Sigmoid colon (tissue), 6 donors: ENCODE measurements at regions not wholly inside any gene's neighbourhood (a gene's known extent, or its start where the extent isn't known, plus 50 kb on each side); places are given as distances from the start of the nearest gene placed in this dataset.

Experiments used
- DNase-seq: peaks from one replicate; pipeline ENCODE4 v3.0.0-alpha.2; 2019
- H3K27ac ChIP-seq, 4 donors: fragments of 200-600 bp; sonication (generic); one replicate each; pipeline ENCODE4 v1.5.1; 2016 to 2019; ENCODE audit warnings: mild to moderate bottlenecking in 1 of 4
- H3K27me3 ChIP-seq, 3 donors: fragments of 200-600 bp; sonication (generic); one replicate each; pipeline ENCODE4 v1.5.1; 2019; ENCODE audit warnings: mild to moderate bottlenecking in 1 of 3
- H3K36me3 ChIP-seq, 4 donors: fragments of 200-600 bp; sonication (generic); one replicate each; pipeline ENCODE4 v1.5.1; 2016 to 2019
- H3K4me1 ChIP-seq, 4 donors: fragments of 200-600 bp; sonication (generic); one replicate each; pipeline ENCODE4 v1.5.1; 2017 to 2019
- H3K4me3 ChIP-seq, 4 donors: fragments of 200-600 bp; sonication (generic); one replicate each; pipeline ENCODE4 v1.5.1; 2017 to 2019; ENCODE audit warnings: mild to moderate bottlenecking in 2 of 4, moderate library complexity in 1 of 4
- H3K9me3 ChIP-seq, 4 donors: fragments of 200-600 bp in 3 of 4; sonication (generic) in 3 of 4; one replicate each; pipeline versions ENCODE4 v1.5.1 to v1.6.1; 2013 to 2019
- CTCF ChIP-seq, 4 experiments: fragments of 450-650 bp in 3 of 4; fragments of 200-600 bp in 1 of 4; IDR thresholded peaks; one replicate each; pipeline ENCODE4 v1.5.1; 2016 to 2019; ENCODE audit warnings: antibody characterized with exemption in 4 of 4, mild to moderate bottlenecking in 3 of 4, moderate library complexity in 2 of 4
- EP300 ChIP-seq, 4 donors: sonication (generic); formaldehyde crosslinking; IDR thresholded peaks; one replicate each; pipeline ENCODE4 v1.6.1; 2017; ENCODE audit warnings: antibody characterized with exemption in 4 of 4
- POLR2A ChIP-seq, 2 donors: fragments of 450-650 bp; IDR thresholded peaks; one replicate each; pipeline ENCODE4 v1.6.1; 2016; ENCODE audit warnings: antibody characterized with exemption in 2 of 2, mild to moderate bottlenecking in 2 of 2, moderate library complexity in 2 of 2
- POLR2AphosphoS5 ChIP-seq, 4 donors: sonication (generic); formaldehyde crosslinking; IDR thresholded peaks; one replicate each; pipeline ENCODE4 v1.6.1; 2017; ENCODE audit warnings: antibody characterized with exemption in 4 of 4
- WGBS, 2 donors: extraction: QIAGEN DNeasy Blood & Tissue Kit; methylation state at CpG; one replicate each; pipeline ENCODE4 v1.1.7; 2013; 5-methylcytosine and 5-hydroxymethylcytosine counted together
- intact Hi-C: fragments of 100-400 bp; cut with DNase I; formaldehyde crosslinking; loops from one replicate; pipeline ENCODE4 v1.15.1; 2023
- donor health status: healthy with polysubstance abuse.
- donor health status: healthy.

- no peak overlapping the region for H3K4me3 ChIP-seq
- no peaks in the 10 kb centered on the region for H3K27me3 ChIP-seq
- no peak overlapping the region for H3K27ac ChIP-seq
- intact Hi-C loops = no loop called here
- TF ChIP-seq EP300 (IDR thresholded peaks at IDR 0.05) (no peak), CTCF (IDR thresholded peaks at IDR 0.05) (no peak), POLR2A (IDR thresholded peaks at IDR 0.05) (no peak)
- H3K9me3 ChIP-seq = peaks cover 0 to 2% (median 1%) of the 10 kb centered on the region in 4 donors
- DNase-seq = no peak
- H3K4me1 ChIP-seq = peaks cover 0 to 16% (median 15%) of the 10 kb centered on the region in 4 donors
- H3K36me3 ChIP-seq = no peaks in the 10 kb centered on the region
- WGBS, 2 donors = 95% methylated on average over 15 of the region's 15 CpGs
Observed at GRCh38 chr6:167552258-167552630, 227.4 kb downstream of the TTLL2 start.

DNA sequence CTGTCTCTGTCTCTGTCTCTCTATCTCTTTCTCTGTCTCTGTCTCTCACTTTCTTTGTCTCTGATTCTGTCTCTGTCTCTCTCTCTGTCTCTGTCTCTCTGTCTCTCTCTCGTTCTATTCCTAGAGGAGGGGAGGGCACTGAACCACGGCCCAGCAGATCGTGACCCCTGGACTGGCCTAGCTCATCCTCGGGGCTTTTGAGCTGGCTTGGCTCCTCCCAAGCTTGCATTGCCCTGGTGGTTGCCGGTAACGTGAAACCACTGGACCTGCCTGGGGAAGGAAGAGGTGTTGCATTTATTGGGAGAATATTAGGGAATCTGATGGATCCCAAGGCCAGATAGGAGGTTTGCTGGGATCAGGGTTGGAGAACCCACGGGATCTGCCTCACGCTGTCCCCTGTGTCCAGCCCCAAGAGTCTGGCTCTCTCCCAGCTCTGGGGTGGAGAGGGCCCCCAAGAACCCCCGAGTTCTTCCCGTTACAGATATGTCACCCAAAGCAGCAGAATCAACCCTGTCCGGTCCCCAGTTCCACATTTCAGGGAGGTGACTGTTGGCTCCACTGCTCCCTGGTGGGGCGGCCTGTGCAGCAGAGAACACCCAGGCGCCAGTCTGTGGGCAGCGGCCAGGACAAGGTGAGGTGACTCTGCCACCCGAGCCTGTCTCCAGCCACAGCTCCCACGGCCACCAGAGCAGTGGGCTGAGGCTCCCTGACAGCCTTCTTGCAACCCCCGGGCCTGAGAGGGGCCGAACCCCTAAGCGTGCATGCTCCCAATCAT lies 228.3 kb downstream of the TTLL2 start:
- Histone ChIP-seq H3K4me1 (peaks cover 0 to 16% (median 15%) of the 10 kb centered on the region in 4 donors), H3K4me3 (no peak overlapping the region), H3K9me3 (peaks cover 0 to 2% (median 1%) of the 10 kb centered on the region in 4 donors), H3K36me3 (no peaks in the 10 kb centered on the region), H3K27ac (no peak overlapping the region), H3K27me3 (no peaks in the 10 kb centered on the region)
- 90 to 91% methylated on average over 19 of the region's 19 CpGs for WGBS, 2 donors
- TF ChIP-seq POLR2AphosphoS5 (IDR thresholded peaks at IDR 0.05) (no peak), POLR2A (IDR thresholded peaks at IDR 0.05) (no peak), EP300 (IDR thresholded peaks at IDR 0.05) (no peak), CTCF (IDR thresholded peaks at IDR 0.05) (no peak)
- DNase-seq = no peak
- intact Hi-C loops = no loop called here

- H3K9me3 ChIP-seq = peaks cover 0 to 2% (median 1%) of the 10 kb centered on the region in 4 donors
- H3K27me3 ChIP-seq = no peaks in the 10 kb centered on the region
- H3K36me3 ChIP-seq = no peaks in the 10 kb centered on the region
- H3K4me3 ChIP-seq = no peak overlapping the region
- WGBS, 2 donors = 92 to 96% methylated on average over 9 of the region's 9 CpGs
- intact Hi-C loops = no loop called here
- H3K4me1 ChIP-seq = peaks cover 0 to 16% (median 15%) of the 10 kb centered on the region in 4 donors
- DNase-seq = no peak
- no peak for TF ChIP-seq EP300 (IDR thresholded peaks at IDR 0.05)
- no peak for TF ChIP-seq POLR2AphosphoS5 (IDR thresholded peaks at IDR 0.05)
- TF ChIP-seq CTCF (IDR thresholded peaks at IDR 0.05) = no peak
- no peak for TF ChIP-seq POLR2A (IDR thresholded peaks at IDR 0.05)
- no peak overlapping the region for H3K27ac ChIP-seq
Observed at GRCh38 chr6:167553736-167554119, 228.8 kb downstream of the TTLL2 start.

DNA sequence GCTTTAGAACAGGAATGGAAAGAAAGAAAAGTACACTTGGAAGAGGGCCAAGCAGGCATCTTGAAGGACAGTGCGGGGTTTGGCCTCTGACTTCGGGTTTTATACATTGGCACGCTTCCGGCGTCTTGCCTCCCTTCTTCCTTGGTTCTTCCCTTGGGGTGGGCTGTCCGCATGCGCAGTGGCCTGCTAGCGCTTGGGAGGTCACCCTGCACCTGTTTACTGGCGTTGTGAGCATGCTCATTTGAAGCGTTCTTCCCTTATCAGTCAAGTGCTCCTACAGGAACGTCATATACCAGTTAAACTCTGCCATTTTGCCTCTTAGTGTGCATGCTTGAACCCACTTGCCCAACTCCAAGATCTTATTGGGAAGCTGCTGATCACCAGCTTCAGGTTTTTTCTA lies 230.0 kb downstream of the TTLL2 start:
- Histone ChIP-seq H3K9me3 (peaks cover 0 to 2% (median 1%) of the 10 kb centered on the region in 4 donors), H3K4me3 (no peak overlapping the region), H3K4me1 (peaks cover 0 to 16% (median 15%) of the 10 kb centered on the region in 4 donors), H3K36me3 (no peaks in the 10 kb centered on the region), H3K27me3 (no peaks in the 10 kb centered on the region), H3K27ac (no peak overlapping the region)
- 92 to 95% methylated on average over 11 of the region's 11 CpGs for WGBS, 2 donors
- intact Hi-C loops = no loop called here
- TF ChIP-seq POLR2A (IDR thresholded peaks at IDR 0.05) (no peak), EP300 (IDR thresholded peaks at IDR 0.05) (no peak), CTCF (IDR thresholded peaks at IDR 0.05) (no peak), POLR2AphosphoS5 (IDR thresholded peaks at IDR 0.05) (no peak)
- DNase-seq = peak; percentile 53

GRCh38 chr6:167555836-167556235 lies 230.9 kb downstream of the TTLL2 start:
- DNase-seq = no peak
- Histone ChIP-seq H3K27me3 (no peaks in the 10 kb centered on the region), H3K4me3 (no peak overlapping the region), H3K36me3 (no peaks in the 10 kb centered on the region), H3K27ac (no peak overlapping the region), H3K9me3 (peaks cover 0 to 2% (median 1%) of the 10 kb centered on the region in 4 donors), H3K4me1 (peaks cover 0 to 10% (median 9%) of the 10 kb centered on the region in 4 donors)
- intact Hi-C loops = no loop called here
- no peak for TF ChIP-seq POLR2A (IDR thresholded peaks at IDR 0.05)
- TF ChIP-seq EP300 (IDR thresholded peaks at IDR 0.05) = no peak
- TF ChIP-seq CTCF (IDR thresholded peaks at IDR 0.05) = no peak
- TF ChIP-seq POLR2AphosphoS5 (IDR thresholded peaks at IDR 0.05) = no peak
